ENCODE measurements at regions not wholly inside any gene's neighbourhood (a gene's known extent, or its start where the extent isn't known, plus 50 kb on each side); places are given as distances from the start of the nearest gene placed in this dataset.

DNA sequence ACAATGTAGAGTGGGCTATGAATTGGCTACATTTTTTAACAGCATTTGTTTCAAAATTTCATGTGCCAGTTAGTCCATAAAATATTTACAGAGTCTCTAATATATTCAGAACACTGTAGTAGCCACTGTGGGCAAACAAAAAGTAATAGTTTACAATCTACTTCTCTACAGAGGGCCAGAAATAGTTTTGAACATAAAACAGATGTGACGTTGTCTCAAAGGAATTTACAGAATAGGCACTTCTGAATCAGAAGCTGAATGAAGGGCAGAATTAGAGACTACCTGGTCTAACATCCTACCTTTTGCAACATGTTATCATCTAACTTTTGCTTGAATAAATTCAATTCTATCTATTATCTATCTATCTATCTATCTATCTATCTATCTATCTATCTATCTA is 811.9 kb upstream of the EPHA5 start:
- dilution Hi-C loops (cut with MboI; ENCODE audit: extremely low pct_ligation_motif_present, low sequenced_read_pairs), result no loop called here
- Histone ChIP-seq H3K9ac (ENCODE audit: control insufficient read depth, extremely low read depth, insufficient read depth, low read length) (no peak overlapping the region), H3K9me3 (ENCODE audit: control insufficient read depth, low read depth, low read length) (no peaks in the 10 kb centered on the region), H4K20me1 (ENCODE audit: control insufficient read depth, extremely low read depth, insufficient read depth, low read length) (no peaks in the 10 kb centered on the region), H3K27ac (ENCODE audit: control insufficient read depth, insufficient read depth, low read length) (no peak overlapping the region), H3K4me2 (ENCODE audit: control insufficient read depth, extremely low read depth, insufficient read depth, low read depth, low read length) (no peak overlapping the region), H3K27me3 (ENCODE audit: control insufficient read depth, extremely low read depth, insufficient read depth, low read length) (no peaks in the 10 kb centered on the region), H3K36me3 (ENCODE audit: control insufficient read depth in 2 of 2, extremely low read depth in 1 of 2, insufficient read depth in 2 of 2, low read length in 2 of 2) (no peaks in the 10 kb centered on the region), H2AFZ (ENCODE audit: control insufficient read depth, low read length) (no peak overlapping the region), H3K4me1 (ENCODE audit: control insufficient read depth, extremely low read depth, insufficient read depth, low read length) (peaks cover 5% of the 10 kb centered on the region), H3K79me2 (ENCODE audit: control insufficient read depth, insufficient read depth, low read length) (no peaks in the 10 kb centered on the region), H3K9me1 (ENCODE audit: control insufficient read depth, extremely low read depth, insufficient read depth, low read length) (no peaks in the 10 kb centered on the region), H3K4me3 (ENCODE audit: control insufficient read depth in 2 of 3, extremely low read depth in 1 of 3, insufficient read depth in 2 of 3, low read depth in 1 of 3, low read length in 3 of 3) (no peak overlapping the region)
- FAIRE-seq, result no peak
- DNase-seq (ENCODE audit: low read depth, low spot score), result no peak
- TF ChIP-seq, protein P1, sequence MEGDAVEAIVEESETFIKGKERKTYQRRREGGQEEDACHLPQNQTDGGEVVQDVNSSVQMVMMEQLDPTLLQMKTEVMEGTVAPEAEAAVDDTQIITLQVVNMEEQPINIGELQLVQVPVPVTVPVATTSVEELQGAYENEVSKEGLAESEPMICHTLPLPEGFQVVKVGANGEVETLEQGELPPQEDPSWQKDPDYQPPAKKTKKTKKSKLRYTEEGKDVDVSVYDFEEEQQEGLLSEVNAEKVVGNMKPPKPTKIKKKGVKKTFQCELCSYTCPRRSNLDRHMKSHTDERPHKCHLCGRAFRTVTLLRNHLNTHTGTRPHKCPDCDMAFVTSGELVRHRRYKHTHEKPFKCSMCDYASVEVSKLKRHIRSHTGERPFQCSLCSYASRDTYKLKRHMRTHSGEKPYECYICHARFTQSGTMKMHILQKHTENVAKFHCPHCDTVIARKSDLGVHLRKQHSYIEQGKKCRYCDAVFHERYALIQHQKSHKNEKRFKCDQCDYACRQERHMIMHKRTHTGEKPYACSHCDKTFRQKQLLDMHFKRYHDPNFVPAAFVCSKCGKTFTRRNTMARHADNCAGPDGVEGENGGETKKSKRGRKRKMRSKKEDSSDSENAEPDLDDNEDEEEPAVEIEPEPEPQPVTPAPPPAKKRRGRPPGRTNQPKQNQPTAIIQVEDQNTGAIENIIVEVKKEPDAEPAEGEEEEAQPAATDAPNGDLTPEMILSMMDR (optimal IDR thresholded peaks at IDR 0.05 in 1 of 3, IDR thresholded peaks at IDR 0.05 in 1 of 3, conservative IDR thresholded peaks at IDR 0.05 in 1 of 3; ENCODE audit: extremely low read depth in 1 of 3, insufficient read depth in 2 of 3, low read length in 3 of 3), result no peak
- TF ChIP-seq EZH2 (IDR thresholded peaks at IDR 0.05; ENCODE audit: low read length), result no peak

DNA sequence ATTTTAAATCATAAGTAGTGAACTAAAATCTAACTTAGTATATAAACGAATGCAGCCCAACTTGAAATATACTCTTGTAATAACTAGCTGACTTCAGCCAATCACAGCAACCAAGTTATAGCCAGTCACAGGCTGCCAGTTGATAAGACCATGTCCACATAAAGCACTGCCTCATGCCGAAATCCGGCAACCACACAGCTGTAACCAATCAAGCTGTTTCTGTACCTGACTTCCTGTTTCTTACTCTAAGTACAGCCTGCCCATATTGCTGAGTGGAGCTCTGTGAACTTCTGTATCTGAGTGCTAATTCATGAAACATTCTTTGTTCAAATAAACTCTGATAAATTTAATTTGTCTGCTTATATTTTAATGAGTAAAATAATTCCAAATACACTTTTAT is 805.3 kb upstream of the EPHA5 start:
- Histone ChIP-seq H2AFZ (ENCODE audit: control insufficient read depth, low read length) (no peak overlapping the region), H3K9me3 (ENCODE audit: control insufficient read depth, low read depth, low read length) (no peaks in the 10 kb centered on the region), H4K20me1 (ENCODE audit: control insufficient read depth, extremely low read depth, insufficient read depth, low read length) (no peaks in the 10 kb centered on the region), H3K9ac (ENCODE audit: control insufficient read depth, extremely low read depth, insufficient read depth, low read length) (no peak overlapping the region), H3K9me1 (ENCODE audit: control insufficient read depth, extremely low read depth, insufficient read depth, low read length) (no peaks in the 10 kb centered on the region), H3K27ac (ENCODE audit: control insufficient read depth, insufficient read depth, low read length) (no peak overlapping the region), H3K27me3 (ENCODE audit: control insufficient read depth, extremely low read depth, insufficient read depth, low read length) (no peaks in the 10 kb centered on the region), H3K4me3 (ENCODE audit: control insufficient read depth in 2 of 3, extremely low read depth in 1 of 3, insufficient read depth in 2 of 3, low read depth in 1 of 3, low read length in 3 of 3) (no peak overlapping the region), H3K4me1 (ENCODE audit: control insufficient read depth, extremely low read depth, insufficient read depth, low read length) (no peaks in the 10 kb centered on the region), H3K36me3 (ENCODE audit: control insufficient read depth in 2 of 2, extremely low read depth in 1 of 2, insufficient read depth in 2 of 2, low read length in 2 of 2) (no peaks in the 10 kb centered on the region), H3K4me2 (ENCODE audit: control insufficient read depth, extremely low read depth, insufficient read depth, low read depth, low read length) (no peak overlapping the region), H3K79me2 (ENCODE audit: control insufficient read depth, insufficient read depth, low read length) (no peaks in the 10 kb centered on the region)
- DNase-seq (ENCODE audit: low read depth, low spot score) (no peak), FAIRE-seq (no peak)
- dilution Hi-C loops (cut with MboI; ENCODE audit: extremely low pct_ligation_motif_present, low sequenced_read_pairs), result no loop called here
- TF ChIP-seq EZH2 (IDR thresholded peaks at IDR 0.05; ENCODE audit: low read length), result no peak
- TF ChIP-seq, protein P1 (optimal IDR thresholded peaks at IDR 0.05 in 1 of 3, IDR thresholded peaks at IDR 0.05 in 1 of 3, conservative IDR thresholded peaks at IDR 0.05 in 1 of 3; ENCODE audit: extremely low read depth in 1 of 3, insufficient read depth in 2 of 3, low read length in 3 of 3), result no peak

All from keratinocyte (primary cell).